HEK293 (cell line): ENCODE measurements at regions not wholly inside any gene's neighbourhood (a gene's known extent, or its start where the extent isn't known, plus 50 kb on each side); places are given as distances from the start of the nearest gene placed in this dataset.

ENCODE experiments used
- CTCF ChIA-PET: fragments of 350-600 bp; formaldehyde crosslinking; extraction: SDS; loops from one replicate; lab custom pipeline; 2021; ENCODE audit warnings: antibody characterized with exemption; lab: Yijun Ruan, JAX
- POLR2A ChIA-PET: fragments of 300-600 bp; formaldehyde crosslinking; extraction: SDS; loops from one replicate; lab custom pipeline; 2020; ENCODE audit warnings: antibody characterized with exemption, inconsistent platforms; lab: Yijun Ruan, JAX
- H3K27ac ChIP-seq: fragments of 200-500 bp; sonication (Bioruptor generic); 2 replicates; pipeline ENCODE4 v1.5.1; 2014; ENCODE audit warnings: low read depth, low read length, control low read depth, inconsistent platforms; ENCODE audit errors: extremely low read depth
- H3K36me3 ChIP-seq, 2 experiments: fragments of 200-500 bp in 1 of 2; sonication (Bioruptor generic) in 1 of 2; 1 replicate in 1 of 2; 2 replicates in 1 of 2; pipeline ENCODE4 v1.5.1; 2014 to 2017; ENCODE audit warnings: inconsistent platforms in 2 of 2, low read length in 2 of 2; ENCODE audit not compliant: control insufficient read depth in 2 of 2, insufficient read depth in 1 of 2
- H3K4me1 ChIP-seq: fragments of 200-500 bp; sonication (Bioruptor generic); 2 replicates; pipeline ENCODE4 v1.5.1; 2014; ENCODE audit warnings: mild to moderate bottlenecking, low read length, inconsistent platforms; ENCODE audit not compliant: control insufficient read depth, insufficient read depth
- H3K4me3 ChIP-seq: 2 replicates; pipeline ENCODE4 v1.5.1; 2011; ENCODE audit warnings: low read depth, mild to moderate bottlenecking, control low read depth, low read length, moderate library complexity
- H3K9me3 ChIP-seq: fragments of 200-500 bp; sonication (Bioruptor generic); 2 replicates; pipeline ENCODE4 v1.5.1; 2014; ENCODE audit warnings: low read depth, low read length, inconsistent platforms; ENCODE audit not compliant: control insufficient read depth, insufficient read depth
- BCL11B ChIP-seq: fragments of 450-650 bp; formaldehyde crosslinking; IDR thresholded peaks from 2 replicates; pipeline ENCODE4 v1.5.1; 2016; ENCODE audit warnings: low read depth, missing biosample characterization, missing genetic modification characterization
- ZBTB1 ChIP-seq: fragments of 450-650 bp; formaldehyde crosslinking; IDR thresholded peaks from 2 replicates; pipeline ENCODE4 v1.5.1; 2016; ENCODE audit warnings: missing biosample characterization, missing genetic modification characterization
- ZBTB17 ChIP-seq: fragments of 450-650 bp; formaldehyde crosslinking; IDR thresholded peaks from 2 replicates; pipeline ENCODE4 v1.5.1; 2016; ENCODE audit warnings: missing biosample characterization, missing genetic modification characterization
- ZBTB21 ChIP-seq: fragments of 450-650 bp; formaldehyde crosslinking; IDR thresholded peaks from 2 replicates; pipeline ENCODE4 v1.5.1; 2017; ENCODE audit warnings: missing biosample characterization, missing genetic modification characterization
- ZBTB7A ChIP-seq: fragments of 450-650 bp; formaldehyde crosslinking; IDR thresholded peaks from 2 replicates; pipeline ENCODE4 v1.5.1; 2016; ENCODE audit warnings: low read depth, missing biosample characterization, missing genetic modification characterization
- ZFHX2 ChIP-seq: fragments of 450-650 bp; formaldehyde crosslinking; conservative IDR thresholded peaks from 2 replicates; pipeline ENCODE4 v1.5.1; 2016; ENCODE audit warnings: missing biosample characterization, missing genetic modification characterization
- ZIC2 ChIP-seq: fragments of 450-650 bp; formaldehyde crosslinking; IDR thresholded peaks from 2 replicates; pipeline ENCODE4 v1.5.1; 2016; ENCODE audit warnings: missing biosample characterization, missing genetic modification characterization
- ZNF146 ChIP-seq: fragments of 450-650 bp; formaldehyde crosslinking; IDR thresholded peaks from 2 replicates; pipeline ENCODE4 v1.5.1; 2016; ENCODE audit warnings: missing biosample characterization, missing genetic modification characterization
- ZNF148 ChIP-seq: fragments of 450-650 bp; formaldehyde crosslinking; IDR thresholded peaks from 2 replicates; pipeline ENCODE4 v1.5.0; 2017; ENCODE audit warnings: missing biosample characterization, missing genetic modification characterization, borderline replicate concordance
- ZNF169 ChIP-seq: fragments of 450-650 bp; formaldehyde crosslinking; IDR thresholded peaks from 2 replicates; pipeline ENCODE4 v1.5.1; 2016; ENCODE audit warnings: missing biosample characterization, missing genetic modification characterization
- ZNF350 ChIP-seq: fragments of 450-650 bp; formaldehyde crosslinking; IDR thresholded peaks from 2 replicates; pipeline ENCODE4 v1.5.0; 2017; ENCODE audit warnings: missing biosample characterization, mild to moderate bottlenecking, missing genetic modification characterization
- ZNF549 ChIP-seq: fragments of 450-650 bp; IDR thresholded peaks from 2 replicates; pipeline ENCODE4 v1.5.1; 2018; ENCODE audit warnings: missing biosample characterization, missing genetic modification characterization, mild to moderate bottlenecking, inconsistent platforms, moderate library complexity
- ZNF610 ChIP-seq: fragments of 450-650 bp; formaldehyde crosslinking; IDR thresholded peaks from 2 replicates; pipeline ENCODE4 v1.5.1; 2016; ENCODE audit warnings: missing biosample characterization, missing genetic modification characterization, borderline replicate concordance
- ZNF621 ChIP-seq: fragments of 450-650 bp; formaldehyde crosslinking; IDR thresholded peaks from 2 replicates; pipeline ENCODE4 v1.5.1; 2017; ENCODE audit warnings: missing biosample characterization, missing genetic modification characterization
- ZNF645 ChIP-seq: fragments of 450-650 bp; formaldehyde crosslinking; IDR thresholded peaks from 2 replicates; pipeline ENCODE4; 2016; ENCODE audit warnings: missing biosample characterization, missing genetic modification characterization
- ZNF768 ChIP-seq: fragments of 450-650 bp; formaldehyde crosslinking; IDR thresholded peaks from 2 replicates; pipeline ENCODE4 v1.5.1; 2018; ENCODE audit warnings: missing biosample characterization, mild to moderate bottlenecking, missing genetic modification characterization

- no peaks in the 10 kb centered on the region for H3K36me3 ChIP-seq
- TF ChIP-seq ZNF148 (tag by site-specific recombination) (no peak), ZFHX2 (tag by site-specific recombination) (0 out of 2 replicates have a peak, but pooled peaks have one; percentile 14)
- CTCF ChIA-PET = interaction anchor here (1.1 to 1.5 kb wide), 2 partner anchors 65 to 659 kb away, joined by 3 to 4 read pairs; no protein-coding TSS in a partner anchor
- POLR2A ChIA-PET = no interaction called here
- H3K4me1 ChIP-seq = peaks cover 13% of the 10 kb centered on the region
- no peak overlapping the region for H3K27ac ChIP-seq
- H3K9me3 ChIP-seq = no peaks in the 10 kb centered on the region
- no peak overlapping the region for H3K4me3 ChIP-seq
These were observed 269.4 kb downstream of the TLE3 start for GRCh38 chr15:69828181-69828828.

- ChIA-PET CTCF (no interaction called here), POLR2A (interaction anchor here (0.5 kb wide), 1 partner anchor 528 kb away, joined by 5 read pairs; no protein-coding TSS in a partner anchor)
- Histone ChIP-seq H3K36me3 (no peaks in the 10 kb centered on the region), H3K27ac (no peak overlapping the region), H3K9me3 (no peaks in the 10 kb centered on the region), H3K4me1 (peaks cover 11% of the 10 kb centered on the region)
- no peak for TF ChIP-seq ZNF146 (tag by site-specific recombination)
- TF ChIP-seq ZIC2 (tag by site-specific recombination) = peak; percentile 28; the same call in 1 of the 2 replicates
- TF ChIP-seq, all 188 proteins: peak for 1
- no peak overlapping the region for H3K4me3 ChIP-seq
These were observed 267.7 kb downstream of the TLE3 start for GRCh38 chr15:69829974-69830373.

GRCh38 chr15:69830430-69830829, 267.3 kb downstream of the TLE3 start:
- Histone ChIP-seq H3K36me3 (no peaks in the 10 kb centered on the region), H3K27ac (no peak overlapping the region), H3K4me3 (no peak overlapping the region), H3K4me1 (peaks cover 11% of the 10 kb centered on the region), H3K9me3 (no peaks in the 10 kb centered on the region)
- POLR2A ChIA-PET = interaction anchor here (0.5 kb wide), 1 partner anchor 529 kb away, joined by 5 read pairs; no protein-coding TSS in a partner anchor
- TF ChIP-seq ZBTB21 (tag by site-specific recombination) (no peak), ZNF350 (tag by site-specific recombination) (no peak), ZNF621 (no peak), BCL11B (tag by site-specific recombination) (no peak), ZNF768 (tag by site-specific recombination) (peak; percentile 24; the same call in 1 of the 2 replicates), ZNF610 (tag by site-specific recombination) (no peak), ZNF549 (no peak), ZBTB7A (no peak), ZBTB17 (tag by site-specific recombination) (no peak), ZIC2 (tag by site-specific recombination) (0 out of 2 replicates have a peak, but pooled peaks have one; percentile 2)
- CTCF ChIA-PET = no interaction called here

GRCh38 chr15:69830876-69831275, 266.8 kb downstream of the TLE3 start:
- Histone ChIP-seq H3K4me1 (peaks cover 10% of the 10 kb centered on the region), H3K27ac (no peak overlapping the region), H3K4me3 (no peak overlapping the region), H3K36me3 (no peaks in the 10 kb centered on the region), H3K9me3 (no peaks in the 10 kb centered on the region)
- POLR2A ChIA-PET = no interaction called here
- CTCF ChIA-PET = no interaction called here
- no peak for TF ChIP-seq ZNF169 (tag by site-specific recombination)
- no peak for TF ChIP-seq ZNF645 (tag by site-specific recombination)
- TF ChIP-seq ZBTB1 (tag by site-specific recombination) = no peak
